Keratinocyte (primary cell): ENCODE measurements at regions not wholly inside any gene's neighbourhood (a gene's known extent, or its start where the extent isn't known, plus 50 kb on each side); places are given as distances from the start of the nearest gene placed in this dataset.

Source experiments
- DNase-seq: peaks from one replicate; pipeline ENCODE4 v3.0.0-alpha.2; 2011; ENCODE audit warnings: low read depth, missing footprints, low spot score
- FAIRE-seq: peaks from 2 replicates; lab custom pipeline; 2011; peaks lifted over from hg19 to GRCh38; lab: Jason Lieb, UNC
- H2AFZ ChIP-seq: 2 replicates; pipeline ENCODE4 v1.6.0; 2012; ENCODE audit warnings: low read length, control low read depth, inconsistent platforms; ENCODE audit not compliant: control insufficient read depth
- H3K27ac ChIP-seq: 2 replicates; pipeline ENCODE4 v1.5.1; 2011; ENCODE audit warnings: low read length; ENCODE audit not compliant: control insufficient read depth, insufficient read depth
- H3K27me3 ChIP-seq: 3 replicates; pipeline ENCODE4 v1.6.0; 2011; ENCODE audit warnings: low read length; ENCODE audit not compliant: control insufficient read depth, insufficient read depth; ENCODE audit errors: extremely low read depth
- H3K36me3 ChIP-seq, 2 experiments: 2 replicates in 1 of 2; 3 replicates in 1 of 2; pipeline ENCODE4 v1.5.1; 2011; ENCODE audit warnings: low read length in 2 of 2, mild to moderate bottlenecking in 1 of 2; ENCODE audit not compliant: control insufficient read depth in 2 of 2, insufficient read depth in 2 of 2; ENCODE audit errors: extremely low read depth in 1 of 2
- H3K4me1 ChIP-seq: 3 replicates; pipeline ENCODE4 v1.5.1; 2011; ENCODE audit warnings: low read length; ENCODE audit not compliant: control insufficient read depth, insufficient read depth; ENCODE audit errors: extremely low read depth
- H3K4me2 ChIP-seq: 3 replicates; pipeline ENCODE4 v1.6.0; 2011; ENCODE audit warnings: low read depth, low read length; ENCODE audit not compliant: control insufficient read depth, insufficient read depth; ENCODE audit errors: extremely low read depth
- H3K4me3 ChIP-seq, 3 experiments: fragments of 200-600 bp in 1 of 3; sonication (generic) in 1 of 3; 2 replicates in 2 of 3; 3 replicates in 1 of 3; pipeline ENCODE4 v1.5.1; 2011 to 2016; ENCODE audit warnings: low read length in 3 of 3, mild to moderate bottlenecking in 3 of 3, control low read depth in 2 of 3, inconsistent platforms in 1 of 3, low read depth in 1 of 3, mixed read lengths in 1 of 3, mixed run types in 1 of 3, moderate library complexity in 1 of 3; ENCODE audit not compliant: control insufficient read depth in 2 of 3, insufficient read depth in 2 of 3; ENCODE audit errors: extremely low read depth in 1 of 3
- H3K79me2 ChIP-seq: 2 replicates; pipeline ENCODE4 v1.6.0; 2012; ENCODE audit warnings: low read length; ENCODE audit not compliant: control insufficient read depth, insufficient read depth
- H3K9ac ChIP-seq: 3 replicates; pipeline ENCODE4 v1.6.0; 2011; ENCODE audit warnings: low read length; ENCODE audit not compliant: control insufficient read depth, insufficient read depth; ENCODE audit errors: extremely low read depth
- H3K9me1 ChIP-seq: 3 replicates; pipeline ENCODE4 v1.6.0; 2011; ENCODE audit warnings: low read length; ENCODE audit not compliant: control insufficient read depth, insufficient read depth; ENCODE audit errors: extremely low read depth
- H3K9me3 ChIP-seq: 2 replicates; pipeline ENCODE4 v1.5.1; 2012; ENCODE audit warnings: low read depth, low read length; ENCODE audit not compliant: control insufficient read depth
- H4K20me1 ChIP-seq: 3 replicates; pipeline ENCODE4 v1.6.0; 2011; ENCODE audit warnings: low read length; ENCODE audit not compliant: control insufficient read depth, insufficient read depth; ENCODE audit errors: extremely low read depth
- CTCF ChIP-seq, 3 experiments: IDR thresholded peaks in 1 of 3; conservative IDR thresholded peaks in 1 of 3; optimal IDR thresholded peaks in 1 of 3; 2 replicates in 2 of 3; 3 replicates in 1 of 3; pipeline versions ENCODE3 to v1.5.1; 2011; ENCODE audit warnings: low read length in 3 of 3, mild to moderate bottlenecking in 3 of 3, moderate library complexity in 2 of 3, control low read depth in 1 of 3, inconsistent platforms in 1 of 3; ENCODE audit not compliant: insufficient read depth in 2 of 3; ENCODE audit errors: extremely low read depth in 1 of 3
- EZH2 ChIP-seq: IDR thresholded peaks from one replicate; pipeline ENCODE4 v1.6.1; 2012; ENCODE audit warnings: inconsistent platforms, mild to moderate bottlenecking, low read length, moderate library complexity
- dilution Hi-C: fragments of 300-500 bp; cut with MboI; formaldehyde crosslinking; loops from one replicate; pipeline ENCODE4 v1.7.0; 2020; ENCODE audit warnings: low sequenced_read_pairs; ENCODE audit not compliant: extremely low pct_ligation_motif_present

- no peak overlapping the region for H3K9ac ChIP-seq
- FAIRE-seq (no peak), DNase-seq (no peak)
- no peaks in the 10 kb centered on the region for H3K36me3 ChIP-seq
- dilution Hi-C loops: no loop called here
- no peak overlapping the region for H2AFZ ChIP-seq
- no peak for TF ChIP-seq CTCF (optimal IDR thresholded peaks at IDR 0.05 in 1 of 3, IDR thresholded peaks at IDR 0.05 in 1 of 3, conservative IDR thresholded peaks at IDR 0.05 in 1 of 3; ENCODE audit: extremely low read depth in 1 of 3, insufficient read depth in 2 of 3, low read length in 3 of 3)
- no peak for TF ChIP-seq EZH2
- H3K79me2 ChIP-seq: no peaks in the 10 kb centered on the region
- H3K27ac ChIP-seq: no peak overlapping the region
- H3K27me3 ChIP-seq: no peaks in the 10 kb centered on the region
- no peak overlapping the region for H3K4me3 ChIP-seq
- H3K4me1 ChIP-seq: no peaks in the 10 kb centered on the region
- no peaks in the 10 kb centered on the region for H3K9me1 ChIP-seq
- no peak overlapping the region for H3K4me2 ChIP-seq
- no peaks in the 10 kb centered on the region for H4K20me1 ChIP-seq
- H3K9me3 ChIP-seq: no peaks in the 10 kb centered on the region
Observed at GRCh38 chr4:114279711-114280110, 300.3 kb upstream of the ARSJ start.

- DNase-seq (no peak), FAIRE-seq (no peak)
- TF ChIP-seq CTCF (optimal IDR thresholded peaks at IDR 0.05 in 1 of 3, IDR thresholded peaks at IDR 0.05 in 1 of 3, conservative IDR thresholded peaks at IDR 0.05 in 1 of 3; ENCODE audit: extremely low read depth in 1 of 3, insufficient read depth in 2 of 3, low read length in 3 of 3) (no peak), EZH2 (no peak)
- dilution Hi-C loops: no loop called here
- Histone ChIP-seq H3K27ac (no peak overlapping the region), H3K9me3 (no peaks in the 10 kb centered on the region), H3K27me3 (no peaks in the 10 kb centered on the region), H3K4me2 (no peak overlapping the region), H3K4me1 (no peaks in the 10 kb centered on the region), H4K20me1 (no peaks in the 10 kb centered on the region), H3K36me3 (no peaks in the 10 kb centered on the region), H3K79me2 (no peaks in the 10 kb centered on the region), H3K9ac (no peak overlapping the region), H3K4me3 (no peak overlapping the region), H3K9me1 (no peaks in the 10 kb centered on the region), H2AFZ (no peak overlapping the region)
Observed at GRCh38 chr4:114280645-114281044, 301.2 kb upstream of the ARSJ start.
